NCI-H1694 treated with DMSO at 0.1 percent for 48 hours (cell line): ENCODE measurements at regions not wholly inside any gene's neighbourhood (a gene's known extent, or its start where the extent isn't known, plus 50 kb on each side); places are given as distances from the start of the nearest gene placed in this dataset.

Experiments used
- DNase-seq: peaks from one replicate; lab custom pipeline; 2025; lab: John Stamatoyannopoulos, UW

- no peak for DNase-seq
Observed at GRCh38 chr1:78359666-78360065, 131.1 kb upstream of the PTGFR start.

- DNase-seq = no peak
Observed at GRCh38 chr1:78360584-78360983, 130.2 kb upstream of the PTGFR start.

GRCh38 chr1:78367700-78368099 is 123.1 kb upstream of the PTGFR start:
- no peak for DNase-seq

GRCh38 chr1:78369546-78369945 is 121.2 kb upstream of the PTGFR start:
- DNase-seq = no peak

- DNase-seq = no peak
Observed at GRCh38 chr1:78370356-78370755, 120.4 kb upstream of the PTGFR start.

- DNase-seq = no peak
Observed at GRCh38 chr1:78370779-78371482, 119.8 kb upstream of the PTGFR start.

GRCh38 chr1:78373676-78374075 is 117.1 kb upstream of the PTGFR start:
- no peak for DNase-seq

DNA sequence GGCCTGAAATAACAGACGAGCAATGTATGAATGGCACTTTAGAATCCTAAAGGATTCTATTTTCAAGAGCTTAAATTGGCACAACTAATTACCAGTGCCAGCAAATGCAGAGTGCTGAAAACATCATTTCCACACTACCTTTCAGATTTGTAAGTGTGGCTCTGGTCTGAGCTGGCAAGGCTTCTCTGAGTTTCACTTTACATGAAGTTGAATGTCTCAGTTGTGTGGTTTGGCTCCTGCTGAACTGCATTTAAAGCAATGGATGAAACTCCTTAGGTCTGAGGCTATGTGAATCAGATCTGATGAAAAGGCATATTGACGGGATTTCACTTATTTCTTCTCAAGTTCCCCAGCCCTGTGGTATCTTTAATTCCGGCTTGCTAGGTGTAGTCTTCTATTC is 114.8 kb upstream of the PTGFR start:
- DNase-seq = no peak

- DNase-seq = no peak
Observed at GRCh38 chr1:78377356-78377928, 113.3 kb upstream of the PTGFR start.

DNA sequence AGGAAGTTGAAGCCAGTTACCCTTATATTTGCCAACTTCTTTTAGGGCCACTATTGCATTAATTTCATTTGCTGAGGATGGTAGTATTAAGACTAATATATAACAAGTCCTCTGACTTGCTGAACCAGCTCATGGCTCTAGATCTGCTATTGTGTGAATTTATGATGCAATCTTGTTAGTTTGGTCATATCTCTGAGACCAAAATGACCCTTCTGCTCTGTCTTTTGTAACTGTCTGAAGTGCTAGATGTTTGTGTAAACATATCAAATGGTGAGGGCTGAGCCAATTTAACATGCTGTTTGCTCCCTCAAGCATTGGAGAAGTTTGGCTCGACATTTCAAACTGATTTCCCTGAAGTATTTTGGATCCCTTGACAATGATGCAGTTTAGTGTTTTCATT is 106.9 kb upstream of the PTGFR start:
- DNase-seq = no peak

DNA sequence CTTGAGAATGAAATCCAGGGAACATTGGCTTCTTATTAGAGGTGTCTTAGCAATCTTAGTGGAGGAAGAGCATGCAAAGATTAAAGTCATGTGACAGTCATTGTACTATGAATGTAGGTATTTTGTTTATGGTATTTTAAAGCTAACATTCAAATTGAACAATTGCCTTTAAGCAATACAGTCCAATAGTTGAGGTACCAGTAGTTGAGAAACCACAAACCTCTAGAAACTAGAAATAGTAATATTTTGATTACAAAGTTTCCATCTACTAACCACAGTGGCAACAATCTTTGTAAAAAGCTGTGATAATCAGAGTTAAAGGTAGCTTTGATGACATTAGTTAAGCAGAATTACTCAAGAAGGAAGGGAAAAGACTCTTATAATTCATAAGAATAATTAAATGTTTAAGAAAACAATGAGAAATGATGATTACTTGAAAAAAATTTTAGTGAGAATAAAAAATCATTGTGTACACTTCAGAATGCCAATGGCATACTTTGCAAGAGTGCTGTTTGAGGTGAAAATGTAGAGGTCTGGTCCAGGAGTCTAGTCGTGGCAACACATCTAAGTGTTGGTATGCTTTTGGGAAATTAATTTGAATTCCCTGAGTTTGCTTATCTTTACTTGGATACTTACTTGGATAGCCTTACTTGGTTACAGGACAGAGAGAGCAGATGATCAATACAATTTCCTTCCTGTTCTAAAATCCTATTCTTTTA is 104.9 kb upstream of the PTGFR start:
- DNase-seq = no peak

GRCh38 chr1:78387201-78387600 is 103.6 kb upstream of the PTGFR start:
- no peak for DNase-seq

DNA sequence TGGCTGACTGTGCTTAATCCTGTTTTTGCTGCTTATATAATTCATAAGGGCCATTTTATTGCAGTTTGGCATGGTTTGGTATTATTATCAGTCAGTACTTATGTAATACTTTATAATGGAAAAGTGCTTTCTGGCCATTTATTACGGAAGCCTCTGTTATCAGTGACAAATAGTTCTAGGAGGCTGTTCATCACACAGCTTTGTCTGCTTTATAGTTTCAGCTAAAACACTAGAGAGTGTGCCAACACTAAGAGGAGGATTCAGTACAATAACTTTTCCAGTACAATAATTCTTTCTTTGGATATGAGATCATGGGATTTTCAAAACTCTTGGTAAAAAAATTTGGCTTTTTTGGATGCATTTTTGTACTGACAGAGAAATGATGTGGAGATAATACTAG is 102.9 kb upstream of the PTGFR start:
- no peak for DNase-seq

DNA sequence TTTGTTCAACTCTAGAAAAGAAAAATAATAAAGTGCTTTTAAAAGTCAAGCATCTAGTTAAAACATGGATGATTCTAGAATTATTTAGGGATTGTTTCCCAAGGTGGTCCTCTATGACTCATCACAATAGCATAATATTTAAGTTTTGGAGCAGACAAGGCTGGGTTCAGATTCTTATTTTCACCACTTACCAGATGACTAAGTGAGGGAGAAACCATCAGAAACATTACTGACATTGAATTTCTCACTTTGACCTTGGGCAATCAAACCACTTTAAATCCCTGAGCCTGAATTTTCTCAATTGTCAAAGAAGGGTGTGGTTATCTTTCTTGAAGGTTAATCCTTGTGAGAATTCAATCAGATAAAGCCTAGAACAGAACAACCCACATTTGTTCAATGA is 102.5 kb upstream of the PTGFR start:
- DNase-seq = no peak

DNA sequence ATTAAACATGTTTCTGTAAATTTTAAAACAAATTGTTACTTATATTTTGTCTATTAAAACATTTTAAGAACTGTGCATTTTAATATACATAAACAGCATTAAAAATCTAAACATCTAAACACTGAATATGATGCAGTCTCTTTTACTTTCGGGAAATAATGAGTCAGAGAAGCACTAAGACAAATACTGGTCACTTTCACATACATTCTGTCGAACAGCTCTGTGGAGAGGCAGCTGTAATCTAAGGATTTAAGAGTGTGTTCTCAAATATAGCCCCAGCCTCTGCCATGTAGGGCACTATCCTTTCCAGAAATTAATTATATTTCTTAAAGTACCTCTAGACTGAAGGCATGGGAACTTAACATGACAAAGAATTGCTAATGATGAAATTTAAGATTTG is 89.6 kb upstream of the PTGFR start:
- DNase-seq = no peak

DNA sequence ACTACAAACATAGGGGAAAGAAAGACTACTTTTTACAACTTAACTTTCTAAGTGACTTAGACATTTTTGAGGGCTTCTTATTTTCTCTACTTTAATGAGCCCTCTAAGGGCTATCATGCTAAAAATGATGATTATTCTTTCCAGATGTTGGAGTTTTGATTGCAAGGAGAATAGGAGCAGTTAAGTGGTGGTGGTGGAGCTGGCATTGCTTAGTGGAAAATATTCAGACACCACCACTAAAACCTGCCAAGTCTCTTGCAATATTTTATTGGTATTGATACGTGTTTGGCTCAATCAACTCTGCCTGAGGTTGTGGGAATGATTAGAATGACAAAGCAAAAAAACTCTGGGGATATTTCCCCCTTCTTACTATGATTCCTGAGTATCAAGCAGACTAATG is 82.6 kb upstream of the PTGFR start:
- DNase-seq = no peak

DNA sequence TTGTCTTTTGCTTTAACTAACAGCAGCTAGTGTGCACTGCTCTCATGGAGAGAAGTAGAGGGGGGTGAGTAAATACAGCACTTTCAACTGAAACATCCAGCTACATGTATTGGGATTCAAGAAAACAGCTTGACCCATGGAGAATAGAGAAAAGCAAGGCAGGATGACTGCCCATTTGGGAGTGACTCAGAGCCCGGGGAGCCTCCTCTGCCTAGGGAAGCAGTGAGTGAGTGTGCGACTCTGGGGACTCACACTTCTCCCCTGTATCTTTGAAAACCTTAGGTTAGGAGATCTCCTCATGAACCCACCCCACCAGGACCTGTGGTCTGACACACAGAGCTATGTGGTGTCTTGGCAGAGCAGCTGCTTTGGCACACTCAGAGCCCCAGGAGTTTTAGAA is 82.0 kb upstream of the PTGFR start:
- DNase-seq = no peak

- no peak for DNase-seq
Observed at GRCh38 chr1:78410643-78411042, 80.1 kb upstream of the PTGFR start.

DNA sequence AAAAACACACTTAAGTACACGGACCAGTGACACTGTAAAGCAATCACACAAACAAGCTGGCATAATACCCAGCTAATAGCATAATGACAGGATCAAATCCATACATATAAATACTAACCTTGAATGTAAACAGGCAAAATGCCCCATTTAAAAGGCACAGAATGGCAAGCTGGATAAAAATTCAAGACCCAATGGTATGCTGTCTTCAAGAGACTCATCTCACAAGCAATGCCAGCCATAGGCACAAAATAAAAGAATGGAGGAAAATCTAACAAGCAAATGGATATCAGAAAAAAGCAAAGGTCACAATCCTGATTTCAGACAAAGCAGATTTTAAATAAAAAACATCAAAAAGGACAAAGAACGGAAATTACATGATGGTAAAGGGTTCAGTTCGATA is 79.1 kb upstream of the PTGFR start:
- no peak for DNase-seq

- no peak for DNase-seq
Observed at GRCh38 chr1:78415165-78415564, 75.6 kb upstream of the PTGFR start.

GRCh38 chr1:78419309-78419708 is 71.5 kb upstream of the PTGFR start:
- no peak for DNase-seq

DNA sequence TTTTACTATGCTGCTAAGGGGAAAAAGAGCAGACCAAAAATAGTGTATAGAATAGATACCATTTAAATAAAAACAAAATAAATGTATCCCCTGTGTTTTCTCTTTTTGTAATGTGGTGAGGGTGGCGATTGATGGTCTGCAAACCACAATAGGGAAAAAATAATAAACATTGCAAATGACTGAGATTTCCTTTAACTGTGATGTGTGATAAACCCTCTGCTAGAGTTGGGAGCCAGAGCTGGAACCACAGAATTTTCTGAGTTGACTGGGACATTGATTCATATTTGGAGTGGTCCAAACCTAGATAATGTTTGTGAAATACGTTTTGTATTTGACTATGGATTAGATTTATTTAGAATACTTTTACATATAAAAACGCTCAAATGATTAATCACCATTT is 70.6 kb upstream of the PTGFR start:
- DNase-seq = no peak

DNA sequence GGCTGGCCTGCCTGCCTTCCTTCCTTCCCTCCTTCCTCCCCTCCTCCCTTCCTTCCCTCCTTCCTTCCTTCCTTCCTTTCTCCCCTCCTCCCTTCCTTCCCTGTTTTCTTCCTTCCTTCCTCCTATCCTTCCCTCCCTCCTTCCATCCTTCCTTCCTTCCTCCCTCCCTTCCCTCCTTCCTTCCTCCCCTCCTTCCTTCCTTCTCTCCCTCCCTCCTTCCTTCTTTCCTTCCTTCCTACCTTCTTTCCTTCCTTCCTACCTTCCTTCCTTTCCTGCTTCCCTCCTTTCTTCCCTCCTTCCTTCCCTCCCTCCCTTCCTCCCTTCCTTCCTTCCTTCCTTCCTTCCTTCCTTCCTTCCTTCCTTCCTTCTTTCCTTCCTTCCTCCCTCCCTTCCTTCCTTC is 70.1 kb upstream of the PTGFR start:
- no peak for DNase-seq

DNA sequence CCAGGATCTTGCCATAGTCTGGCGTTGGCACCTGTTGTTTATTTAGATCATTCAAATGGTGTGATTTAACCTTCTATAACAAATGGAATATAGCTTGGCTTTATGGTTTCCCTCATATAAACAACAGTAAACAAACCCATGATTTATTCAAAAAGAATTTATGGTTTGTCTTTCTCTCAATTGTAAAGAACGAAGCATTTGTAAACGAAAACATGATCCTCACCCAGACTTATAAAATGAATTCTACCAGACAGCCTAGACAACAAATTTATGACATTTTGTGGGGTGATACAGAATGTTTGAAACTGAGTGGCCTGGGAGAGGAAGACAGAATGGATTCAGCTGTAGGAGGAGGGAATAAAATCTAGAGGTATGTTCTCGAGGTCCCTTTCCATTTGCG is 66.1 kb upstream of the PTGFR start:
- DNase-seq = no peak
